ENCODE measurements at regions not wholly inside any gene's neighbourhood (a gene's known extent, or its start where the extent isn't known, plus 50 kb on each side); places are given as distances from the start of the nearest gene placed in this dataset.
"Not testable (repeated sequence)": the region's sequence is repeated elsewhere in the genome, so short reads cannot be mapped to it uniquely, and the experiment has no call there.

- Mint-ChIP-seq H3K4me3 (no peak overlapping the region), H3K36me3 (ENCODE audit: low read depth) (no peaks in the 10 kb centered on the region), H3K4me1 (ENCODE audit: low read depth) (peaks cover 12% of the 10 kb centered on the region), H3K27me3 (ENCODE audit: insufficient read depth) (peaks cover 2% of the 10 kb centered on the region; the same call in 1 of the 2 replicates), H3K9me3 (no peaks in the 10 kb centered on the region), H3K27ac (no peak overlapping the region)
- no peak for TF ChIP-seq CTCF (IDR thresholded peaks at IDR 0.05)
- no peak for DNase-seq
These were observed 57.6 kb upstream of the TIAM2 start for GRCh38 chr6:154937306-154938220.

DNA sequence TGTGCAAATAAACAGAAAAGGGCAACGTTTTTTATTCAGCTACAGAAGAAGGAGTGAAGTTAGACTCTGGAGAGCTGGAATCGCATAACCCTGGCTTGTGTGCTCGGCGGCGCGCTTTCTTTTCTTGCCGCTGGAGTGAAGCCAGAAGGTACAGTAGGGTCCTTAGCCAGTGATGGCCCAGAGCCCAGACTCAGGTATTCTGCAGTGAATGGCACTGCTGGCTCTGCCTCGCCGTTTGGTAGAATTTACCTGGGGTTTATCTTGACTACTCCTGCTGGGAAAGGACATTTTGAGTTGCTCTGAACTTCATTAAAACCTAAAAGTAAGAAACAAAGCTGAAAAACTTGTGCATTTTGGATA lies 56.9 kb upstream of the TIAM2 start:
- no peak for TF ChIP-seq CTCF (IDR thresholded peaks at IDR 0.05)
- H3K9me3 Mint-ChIP-seq = no peaks in the 10 kb centered on the region
- H3K36me3 Mint-ChIP-seq (ENCODE audit: low read depth) = no peaks in the 10 kb centered on the region
- peaks cover 2% of the 10 kb centered on the region; the same call in 1 of the 2 replicates for H3K27me3 Mint-ChIP-seq (ENCODE audit: insufficient read depth)
- DNase-seq = no peak
- no peak overlapping the region for H3K4me3 Mint-ChIP-seq
- no peak overlapping the region for H3K27ac Mint-ChIP-seq
- H3K4me1 Mint-ChIP-seq (ENCODE audit: low read depth) = peaks cover 5% of the 10 kb centered on the region

- not testable (repeated sequence) for H3K9me3 Mint-ChIP-seq; H3K36me3 Mint-ChIP-seq (ENCODE audit: low read depth); DNase-seq; H3K27ac Mint-ChIP-seq; H3K4me1 Mint-ChIP-seq (ENCODE audit: low read depth); H3K4me3 Mint-ChIP-seq; H3K27me3 Mint-ChIP-seq (ENCODE audit: insufficient read depth)
These were observed 56.3 kb upstream of the TIAM2 start for GRCh38 chr6:154938727-154939285.

DNA sequence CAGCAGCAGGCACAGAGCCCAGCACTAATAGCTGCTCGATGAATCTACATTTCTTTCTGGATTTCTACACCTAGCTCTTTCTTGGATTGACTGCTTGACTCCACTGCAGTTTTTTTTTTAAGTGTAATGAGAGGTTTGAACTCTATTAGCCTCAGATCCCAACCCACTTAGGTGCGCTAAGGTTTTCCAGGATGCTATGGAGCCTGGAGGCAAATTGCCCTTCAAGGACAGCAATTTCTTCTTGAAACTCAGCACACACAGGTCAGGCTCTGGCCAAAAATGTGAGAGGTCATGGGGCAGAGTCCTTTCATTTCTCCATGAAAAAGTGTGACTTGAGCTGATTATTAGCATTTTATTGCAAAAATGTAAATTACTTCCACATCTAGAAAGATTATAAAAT lies 52.3 kb upstream of the TIAM2 start:
- Mint-ChIP-seq H3K9me3 (no peaks in the 10 kb centered on the region), H3K4me3 (no peak overlapping the region), H3K27ac (no peak overlapping the region), H3K36me3 (ENCODE audit: low read depth) (peaks cover 9% of the 10 kb centered on the region), H3K27me3 (ENCODE audit: insufficient read depth) (peaks cover 2% of the 10 kb centered on the region), H3K4me1 (ENCODE audit: low read depth) (no peaks in the 10 kb centered on the region)
- no peak for TF ChIP-seq CTCF (IDR thresholded peaks at IDR 0.05)
- DNase-seq = no peak

GRCh38 chr6:154945271-154945890 lies 49.7 kb upstream of the TIAM2 start:
- Mint-ChIP-seq H3K4me1 (ENCODE audit: low read depth) (no peaks in the 10 kb centered on the region), H3K27ac (no peak overlapping the region), H3K36me3 (ENCODE audit: low read depth) (peaks cover 15% of the 10 kb centered on the region), H3K9me3 (no peaks in the 10 kb centered on the region), H3K4me3 (no peak overlapping the region), H3K27me3 (ENCODE audit: insufficient read depth) (peaks cover 2% of the 10 kb centered on the region)
- DNase-seq = no peak
- TF ChIP-seq CTCF (IDR thresholded peaks at IDR 0.05) = no peak
